OCI-M1 (cell line): ENCODE measurements at regions not wholly inside any gene's neighbourhood (a gene's known extent, or its start where the extent isn't known, plus 50 kb on each side); places are given as distances from the start of the nearest gene placed in this dataset.

Experiments used
- DNase-seq: peaks from one replicate; lab custom pipeline; 2025; lab: John Stamatoyannopoulos, UW

- DNase-seq = no peak
These were observed 177.3 kb upstream of the PHYHIPL start for GRCh38 chr10:58998924-58999713.

GRCh38 chr10:59000162-59000825 lies 176.1 kb upstream of the PHYHIPL start:
- DNase-seq = no peak

- DNase-seq = no peak
These were observed 174.4 kb upstream of the PHYHIPL start for GRCh38 chr10:59002011-59002410.

GRCh38 chr10:59003203-59003602 lies 173.2 kb upstream of the PHYHIPL start:
- DNase-seq = no peak

GRCh38 chr10:59004392-59004791 lies 172.1 kb upstream of the PHYHIPL start:
- no peak for DNase-seq

- DNase-seq = peak; percentile 72
These were observed 169.7 kb upstream of the PHYHIPL start for GRCh38 chr10:59006511-59007306.

- DNase-seq = no peak
These were observed 169.0 kb upstream of the PHYHIPL start for GRCh38 chr10:59007307-59008025.

GRCh38 chr10:59008452-59008851 lies 168.0 kb upstream of the PHYHIPL start:
- no peak for DNase-seq

- DNase-seq = no peak
These were observed 164.3 kb upstream of the PHYHIPL start for GRCh38 chr10:59011972-59012632.

- no peak for DNase-seq
These were observed 163.6 kb upstream of the PHYHIPL start for GRCh38 chr10:59012839-59013238.

- no peak for DNase-seq
These were observed 160.4 kb upstream of the PHYHIPL start for GRCh38 chr10:59016043-59016442.

- DNase-seq = no peak
These were observed 157.5 kb upstream of the PHYHIPL start for GRCh38 chr10:59018977-59019376.

- peak; percentile 35 for DNase-seq
These were observed 156.8 kb upstream of the PHYHIPL start for GRCh38 chr10:59019603-59020002.

GRCh38 chr10:59020502-59020901 lies 155.9 kb upstream of the PHYHIPL start:
- no peak for DNase-seq

GRCh38 chr10:59025981-59026765 lies 150.3 kb upstream of the PHYHIPL start:
- no peak for DNase-seq

GRCh38 chr10:59027975-59028655 lies 148.3 kb upstream of the PHYHIPL start:
- DNase-seq = peak; percentile 13

- no peak for DNase-seq
These were observed 142.8 kb upstream of the PHYHIPL start for GRCh38 chr10:59033622-59034021.

- DNase-seq = no peak
These were observed 140.0 kb upstream of the PHYHIPL start for GRCh38 chr10:59036311-59037017.

- no peak for DNase-seq
These were observed 139.4 kb upstream of the PHYHIPL start for GRCh38 chr10:59037018-59037389.

GRCh38 chr10:59037506-59037905 lies 138.9 kb upstream of the PHYHIPL start:
- DNase-seq = no peak
